Endothelial cell of umbilical vein (primary cell): ENCODE measurements at regions not wholly inside any gene's neighbourhood (a gene's known extent, or its start where the extent isn't known, plus 50 kb on each side); places are given as distances from the start of the nearest gene placed in this dataset.

Experiments
- BruUV-seq: library from RNA; stranded (reverse); fragments of 400-500 nt; replicated peaks from 2 replicates; lab custom pipeline; 2021; lab: Mats Ljungman, UMichigan
- CTCF ChIA-PET: fragments of 300-600, 350-600 bp; sonication (Branson Sonifier 250); formaldehyde crosslinking; loops from one replicate; lab custom pipeline; 2021; ENCODE audit warnings: antibody characterized with exemption, inconsistent platforms; lab: Charles Lee
- POLR2A ChIA-PET: fragments of 300-600, 350-600 bp; sonication (Branson Sonifier 250); formaldehyde crosslinking; loops from one replicate; lab custom pipeline; 2021; ENCODE audit warnings: antibody characterized with exemption, inconsistent platforms; lab: Charles Lee
- DNase-seq: peaks from one replicate; pipeline ENCODE4 v3.0.0-alpha.2; 2011; ENCODE audit warnings: low read depth, low spot score
- FAIRE-seq: peaks from 2 replicates; lab custom pipeline; 2011; peaks lifted over from hg19 to GRCh38; lab: Jason Lieb, UNC
- H2AFZ ChIP-seq: 2 replicates; pipeline ENCODE4 v1.6.0; 2012; ENCODE audit warnings: low read depth, low read length, control low read depth, inconsistent platforms
- H3K27ac ChIP-seq: 2 replicates; pipeline ENCODE4 v1.5.1; 2011; ENCODE audit warnings: low read depth, mild to moderate bottlenecking, control low read depth, low read length, moderate library complexity; ENCODE audit not compliant: insufficient read depth
- H3K27me3 ChIP-seq, 2 experiments: 2 replicates each; pipeline versions ENCODE4 v1.6.0 to v1.6.1; 2011; ENCODE audit warnings: low read length in 2 of 2, mixed read lengths in 1 of 2; ENCODE audit not compliant: control insufficient read depth in 2 of 2, insufficient read depth in 2 of 2
- H3K36me3 ChIP-seq, 2 experiments: 2 replicates in 1 of 2; 3 replicates in 1 of 2; pipeline ENCODE4 v1.5.1; 2011; ENCODE audit warnings: low read length in 2 of 2, mild to moderate bottlenecking in 1 of 2, moderate library complexity in 1 of 2; ENCODE audit not compliant: control insufficient read depth in 2 of 2, insufficient read depth in 2 of 2; ENCODE audit errors: extremely low read depth in 1 of 2
- H3K4me1 ChIP-seq: 3 replicates; pipeline ENCODE4 v1.5.1; 2011; ENCODE audit warnings: mild to moderate bottlenecking, low read length; ENCODE audit not compliant: control insufficient read depth, insufficient read depth; ENCODE audit errors: extremely low read depth
- H3K4me2 ChIP-seq: 2 replicates; pipeline ENCODE4 v1.6.1; 2011; ENCODE audit warnings: low read length, control low read depth, mixed read lengths; ENCODE audit not compliant: insufficient read depth
- H3K4me3 ChIP-seq, 3 experiments: fragments of 200-600 bp in 1 of 3; sonication (generic), shearing (Covaris generic) in 1 of 3; replicated peaks in 1 of 3; 2 replicates each; pipeline ENCODE4 v1.5.1; 2011 to 2016; ENCODE audit warnings: control low read depth in 3 of 3, low read length in 3 of 3, mild to moderate bottlenecking in 2 of 3, inconsistent platforms in 1 of 3, low read depth in 1 of 3, moderate library complexity in 1 of 3; ENCODE audit not compliant: insufficient read depth in 1 of 3
- H3K79me2 ChIP-seq: 2 replicates; pipeline ENCODE4 v1.6.0; 2012; ENCODE audit warnings: low read length, inconsistent platforms; ENCODE audit not compliant: control insufficient read depth, insufficient read depth
- H3K9ac ChIP-seq: replicated peaks from 2 replicates; pipeline ENCODE3; 2011; ENCODE audit warnings: low read length, control low read depth; ENCODE audit not compliant: insufficient read depth; ENCODE audit errors: extremely low read depth
- H3K9me1 ChIP-seq: replicated peaks from 3 replicates; pipeline ENCODE4 v1.6.0; 2011; ENCODE audit warnings: mild to moderate bottlenecking, low read length; ENCODE audit not compliant: control insufficient read depth, insufficient read depth; ENCODE audit errors: extremely low read depth
- H3K9me3 ChIP-seq: replicated peaks from 2 replicates; pipeline ENCODE4 v1.5.1; 2012; ENCODE audit warnings: low read length, inconsistent platforms; ENCODE audit not compliant: control insufficient read depth, insufficient read depth
- H4K20me1 ChIP-seq: replicated peaks from 2 replicates; pipeline ENCODE3; 2011; ENCODE audit warnings: mild to moderate bottlenecking, low read length; ENCODE audit not compliant: control insufficient read depth, insufficient read depth; ENCODE audit errors: extremely low read depth
- EZH2 ChIP-seq: IDR thresholded peaks from 2 replicates; pipeline ENCODE4 v1.6.1; 2012; ENCODE audit warnings: borderline replicate concordance, low read depth, mild to moderate bottlenecking, moderate library complexity, low read length, inconsistent platforms; ENCODE audit not compliant: severe bottlenecking
- FOS ChIP-seq: IDR thresholded peaks from 2 replicates; pipeline ENCODE4 v1.6.1; 2011; ENCODE audit warnings: mild to moderate bottlenecking, low read length, moderate library complexity, borderline replicate concordance; ENCODE audit not compliant: insufficient read depth
- GATA2 ChIP-seq: IDR thresholded peaks from 2 replicates; pipeline ENCODE4 v1.7.0; 2011; ENCODE audit warnings: low read depth, mild to moderate bottlenecking, moderate library complexity, mixed read lengths, low read length; ENCODE audit not compliant: insufficient read length, insufficient read depth
- JUN ChIP-seq: IDR thresholded peaks from 2 replicates; pipeline ENCODE4 v1.6.1; 2011; ENCODE audit warnings: borderline replicate concordance, low read depth; ENCODE audit not compliant: insufficient read length, insufficient read depth
- MAX ChIP-seq: IDR thresholded peaks from 2 replicates; pipeline ENCODE4 v1.6.1; 2011; ENCODE audit not compliant: insufficient read depth, insufficient read length
- MYC ChIP-seq: IDR thresholded peaks from one replicate; pipeline ENCODE4 v1.6.1; 2011; ENCODE audit warnings: mild to moderate bottlenecking, low read depth, low read length
- POLR2A ChIP-seq: IDR thresholded peaks from 2 replicates; pipeline ENCODE4 v1.6.1; 2012; ENCODE audit warnings: low read depth, mild to moderate bottlenecking, control low read depth, low read length
- POLR2AphosphoS5 ChIP-seq: IDR thresholded peaks from 2 replicates; pipeline ENCODE4 v1.6.1; 2012; ENCODE audit warnings: low read depth, mild to moderate bottlenecking, control low read depth, low read length, moderate library complexity; ENCODE audit not compliant: insufficient read depth
- dilution Hi-C: fragments of 300-500 bp; cut with MboI; formaldehyde crosslinking; loops from one replicate; pipeline ENCODE4 v1.15.0; 2019; ENCODE audit warnings: low sequenced_read_pairs; ENCODE audit not compliant: extremely low pct_ligation_motif_present
- intact Hi-C: fragments of 100-400 bp; cut with micrococcal nuclease; formaldehyde crosslinking; loops from one replicate; pipeline ENCODE4 v1.10.0; 2022
- TF ChIP-seq, protein P1 (sequence below), 2 donors: IDR thresholded peaks; 1 replicate in 1 of 2; 2 replicates in 1 of 2; pipeline ENCODE4 v1.5.1; 2011; ENCODE audit warnings: low read length in 2 of 2, mild to moderate bottlenecking in 2 of 2, moderate library complexity in 2 of 2, control low read depth in 1 of 2, inconsistent platforms in 1 of 2, low read depth in 1 of 2; ENCODE audit not compliant: insufficient read depth in 1 of 2; ENCODE audit errors: extremely low read depth in 1 of 2

DNA sequence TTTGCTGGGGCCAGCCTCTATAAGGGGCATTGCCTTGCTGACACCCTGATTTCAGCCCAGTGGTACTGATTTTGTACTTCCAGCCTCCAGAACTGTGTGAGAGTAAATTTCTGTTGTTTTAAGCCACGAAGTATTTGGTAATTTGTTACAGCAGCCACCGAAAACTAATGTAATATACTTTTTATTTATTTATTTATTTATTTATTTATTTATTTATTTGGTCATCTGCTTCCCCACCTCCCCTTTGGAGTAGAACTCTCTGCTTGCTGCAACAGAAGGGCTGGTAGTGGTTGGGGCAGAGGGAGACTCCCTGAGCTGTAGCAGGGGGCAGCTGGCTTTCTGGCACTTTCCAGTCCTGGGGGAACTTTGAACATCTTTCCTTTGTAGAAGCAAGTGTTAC, 128.4 kb upstream of the RAG2 start:
- ChIA-PET CTCF (interaction anchor here (0.9 kb wide), 1 partner anchor 20 kb away, joined by 3 read pairs; no protein-coding TSS in a partner anchor), POLR2A (no interaction called here)
- H4K20me1 ChIP-seq, result no peaks in the 10 kb centered on the region
- H3K9ac ChIP-seq, result no peak overlapping the region
- no peaks in the 10 kb centered on the region for H3K27me3 ChIP-seq
- dilution Hi-C loops, result no loop called here
- H3K4me2 ChIP-seq, result no peak overlapping the region
- H2AFZ ChIP-seq, result no peak overlapping the region
- H3K79me2 ChIP-seq, result no peaks in the 10 kb centered on the region
- H3K9me1 ChIP-seq, result no peaks in the 10 kb centered on the region
- DNase-seq (no peak), FAIRE-seq (no peak)
- H3K4me3 ChIP-seq, result no peak overlapping the region
- no TSS peak for BruUV-seq
- H3K9me3 ChIP-seq, result no peaks in the 10 kb centered on the region
- intact Hi-C loops, result no loop called here
- H3K36me3 ChIP-seq, result no peaks in the 10 kb centered on the region
- no peak overlapping the region for H3K27ac ChIP-seq
- no peaks in the 10 kb centered on the region for H3K4me1 ChIP-seq
- TF ChIP-seq FOS (no peak), POLR2A (no peak), MAX (no peak), GATA2 (no peak), MYC (no peak), POLR2AphosphoS5 (no peak), EZH2 (no peak), JUN (no peak)
- TF ChIP-seq, protein P1, sequence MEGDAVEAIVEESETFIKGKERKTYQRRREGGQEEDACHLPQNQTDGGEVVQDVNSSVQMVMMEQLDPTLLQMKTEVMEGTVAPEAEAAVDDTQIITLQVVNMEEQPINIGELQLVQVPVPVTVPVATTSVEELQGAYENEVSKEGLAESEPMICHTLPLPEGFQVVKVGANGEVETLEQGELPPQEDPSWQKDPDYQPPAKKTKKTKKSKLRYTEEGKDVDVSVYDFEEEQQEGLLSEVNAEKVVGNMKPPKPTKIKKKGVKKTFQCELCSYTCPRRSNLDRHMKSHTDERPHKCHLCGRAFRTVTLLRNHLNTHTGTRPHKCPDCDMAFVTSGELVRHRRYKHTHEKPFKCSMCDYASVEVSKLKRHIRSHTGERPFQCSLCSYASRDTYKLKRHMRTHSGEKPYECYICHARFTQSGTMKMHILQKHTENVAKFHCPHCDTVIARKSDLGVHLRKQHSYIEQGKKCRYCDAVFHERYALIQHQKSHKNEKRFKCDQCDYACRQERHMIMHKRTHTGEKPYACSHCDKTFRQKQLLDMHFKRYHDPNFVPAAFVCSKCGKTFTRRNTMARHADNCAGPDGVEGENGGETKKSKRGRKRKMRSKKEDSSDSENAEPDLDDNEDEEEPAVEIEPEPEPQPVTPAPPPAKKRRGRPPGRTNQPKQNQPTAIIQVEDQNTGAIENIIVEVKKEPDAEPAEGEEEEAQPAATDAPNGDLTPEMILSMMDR (IDR thresholded peaks at IDR 0.05; ENCODE audit: extremely low read depth in 1 of 2, insufficient read depth in 1 of 2, low read depth in 1 of 2, low read length in 2 of 2), result no peak
